CD4-positive, alpha-beta T cell treated with Interleukin-15 for 4 hours (primary cell): ENCODE measurements at regions not wholly inside any gene's neighbourhood (a gene's known extent, or its start where the extent isn't known, plus 50 kb on each side); places are given as distances from the start of the nearest gene placed in this dataset.
"Not testable (repeated sequence)": the region's sequence is repeated elsewhere in the genome, so short reads cannot be mapped to it uniquely, and the experiment has no call there.

Experiments used
- DNase-seq: peaks from one replicate; pipeline ENCODE4 v3.0.0-alpha.2; 2020; ENCODE audit warnings: low spot score

DNA sequence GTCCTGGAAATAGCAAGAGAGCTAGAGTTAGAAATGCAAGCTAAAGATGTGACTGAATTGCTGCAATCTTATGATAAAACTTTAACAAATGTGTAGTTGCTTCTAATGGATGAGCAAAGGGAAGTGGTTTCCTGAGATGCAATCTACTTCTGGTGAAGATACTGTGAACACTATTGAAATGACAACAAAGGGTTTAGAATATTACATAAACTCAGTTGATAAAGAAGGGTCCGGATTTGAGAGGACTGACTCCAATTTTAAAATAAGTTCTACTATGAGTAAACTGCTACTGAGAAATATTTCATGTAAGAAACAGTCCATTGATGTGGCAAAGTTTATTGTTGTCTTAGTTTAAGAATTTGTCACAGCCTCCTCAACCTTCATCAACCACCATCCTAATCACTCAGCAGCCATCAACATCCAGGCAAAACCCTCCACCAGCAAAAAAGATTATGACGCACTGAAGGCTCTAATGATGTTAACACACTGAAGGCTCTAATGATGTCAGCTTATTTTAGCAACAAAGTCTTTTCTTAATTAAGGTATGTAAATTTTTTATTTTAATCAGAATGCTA, 376.2 kb downstream of the CDH10 start:
- no peak for DNase-seq

DNA sequence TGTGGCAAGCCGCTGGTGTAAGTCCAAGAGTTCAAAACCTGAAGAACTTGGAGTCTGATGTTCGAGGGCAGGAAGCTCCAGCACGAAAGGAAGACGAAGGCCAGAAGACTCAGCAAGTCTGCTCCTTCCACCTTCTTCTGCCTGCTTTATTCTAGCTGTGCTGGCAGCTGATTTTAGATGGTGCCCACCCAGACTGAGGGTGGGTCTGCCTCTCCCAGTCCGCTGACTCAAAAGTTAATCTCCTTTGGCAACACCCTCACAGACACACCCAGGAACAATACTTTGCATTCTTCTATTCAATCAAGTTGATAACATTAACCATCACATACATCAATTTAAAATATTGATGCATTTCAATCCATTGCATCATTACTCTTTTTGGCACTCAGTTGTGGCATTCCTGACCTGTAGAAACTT, 373.1 kb downstream of the CDH10 start:
- DNase-seq, result not testable (repeated sequence)

DNA sequence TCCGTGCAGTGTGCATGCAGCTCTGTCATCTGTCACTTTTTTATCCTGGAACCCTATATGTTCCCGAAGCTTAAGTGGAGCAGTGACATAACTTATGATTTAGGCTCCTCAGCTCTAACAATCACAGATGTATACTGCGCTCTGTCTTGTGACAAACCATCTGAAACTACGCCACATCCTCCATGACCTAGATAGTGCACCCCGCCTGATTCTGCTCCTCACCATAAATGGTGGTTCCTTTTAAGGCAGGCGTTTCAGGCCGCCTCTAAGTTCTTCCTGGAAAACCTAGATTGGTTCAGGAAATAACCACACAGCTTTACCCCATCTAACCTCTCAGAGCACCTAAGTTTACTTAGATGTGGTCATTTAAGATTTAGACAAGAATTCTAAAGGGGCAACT, 372.0 kb downstream of the CDH10 start:
- DNase-seq, result peak; percentile 6

DNA sequence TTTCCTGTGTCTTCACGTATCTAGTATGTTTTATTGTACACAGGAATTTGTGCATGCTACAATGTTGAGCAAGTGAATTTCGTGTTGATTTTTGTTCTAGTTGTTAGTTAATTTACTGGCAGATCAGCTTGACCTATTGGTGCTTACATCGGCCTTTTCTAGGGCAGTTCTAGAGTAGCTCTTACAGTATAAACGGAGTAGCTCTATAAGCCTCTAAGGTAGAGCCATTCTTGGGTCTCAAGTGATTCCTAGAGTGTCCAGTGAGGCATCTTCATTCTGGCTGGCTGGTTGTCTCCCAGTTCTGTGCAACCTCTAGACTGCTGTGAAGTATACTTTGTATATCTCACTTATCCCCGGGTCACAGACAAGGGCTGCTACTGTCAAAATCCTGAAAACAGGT, 364.6 kb downstream of the CDH10 start:
- DNase-seq, result no peak

DNA sequence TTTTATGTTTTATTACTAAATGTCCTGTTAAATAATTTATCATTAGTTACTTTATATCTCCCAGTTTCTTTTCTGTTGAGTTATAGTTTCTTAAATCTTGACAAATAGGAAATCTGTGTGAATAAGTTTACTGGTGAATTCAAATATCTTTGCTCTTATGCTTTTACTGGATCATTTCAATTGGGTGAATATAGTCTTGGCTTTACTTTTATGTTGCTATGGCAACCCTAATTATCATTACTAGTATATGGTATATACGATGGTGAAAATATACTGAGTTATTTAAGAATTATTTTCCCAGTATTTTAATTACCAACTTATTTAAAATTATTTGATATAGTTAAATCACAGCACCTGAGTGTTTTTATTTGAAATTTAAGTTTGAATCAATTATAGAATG, 363.0 kb downstream of the CDH10 start:
- DNase-seq, result no peak

DNA sequence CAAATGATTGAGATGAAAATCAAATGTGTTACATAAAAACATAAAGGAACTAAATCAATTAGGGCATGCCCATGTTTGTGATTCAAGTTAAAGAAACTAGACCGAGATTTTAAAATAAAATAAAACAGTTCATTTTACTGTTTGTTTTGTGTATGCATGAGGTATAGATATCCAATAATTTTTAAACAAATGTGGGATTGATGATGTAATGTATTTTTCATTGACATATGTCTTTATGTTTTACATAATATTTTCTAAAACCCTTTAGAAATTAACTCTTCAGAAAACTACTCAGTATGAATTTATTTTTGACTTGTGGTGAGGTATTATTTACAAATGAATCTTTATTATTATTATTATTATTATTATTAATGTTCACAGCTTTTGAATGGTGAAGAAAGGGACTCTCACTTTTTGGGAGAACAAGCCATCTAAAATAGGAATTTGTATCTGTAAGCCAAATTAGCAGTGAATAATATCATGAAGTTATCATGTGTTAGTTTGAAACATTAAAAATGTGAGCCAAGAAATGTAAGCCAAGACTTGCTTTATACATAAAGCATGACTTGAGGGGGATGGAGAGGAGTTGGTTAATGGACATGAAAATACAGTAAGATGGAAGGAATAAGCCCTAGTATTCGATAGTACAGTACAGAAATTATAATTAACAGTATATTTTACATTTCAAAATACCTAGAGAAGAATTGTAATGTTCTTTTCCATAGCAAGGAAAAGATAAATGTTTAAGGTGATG, 355.0 kb downstream of the CDH10 start:
- no peak for DNase-seq

DNA sequence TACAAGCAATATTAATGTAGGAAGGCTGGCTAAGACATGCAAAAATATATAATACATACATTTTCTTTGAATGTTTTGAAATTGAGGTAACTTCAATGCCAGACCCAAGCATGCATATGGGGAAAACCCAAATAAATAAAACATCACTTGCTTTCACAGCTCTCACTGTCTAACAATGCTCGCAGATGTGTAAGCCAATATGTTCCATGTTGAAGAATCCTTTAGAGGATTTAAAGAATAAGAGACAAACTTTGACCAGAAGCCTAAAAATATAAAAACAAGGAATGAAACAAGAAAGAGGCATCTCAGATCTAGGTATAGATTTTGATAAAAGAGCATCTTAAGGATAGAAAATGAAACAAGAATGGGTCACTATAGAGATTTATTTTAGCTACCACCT, 354.2 kb downstream of the CDH10 start:
- DNase-seq, result no peak

DNA sequence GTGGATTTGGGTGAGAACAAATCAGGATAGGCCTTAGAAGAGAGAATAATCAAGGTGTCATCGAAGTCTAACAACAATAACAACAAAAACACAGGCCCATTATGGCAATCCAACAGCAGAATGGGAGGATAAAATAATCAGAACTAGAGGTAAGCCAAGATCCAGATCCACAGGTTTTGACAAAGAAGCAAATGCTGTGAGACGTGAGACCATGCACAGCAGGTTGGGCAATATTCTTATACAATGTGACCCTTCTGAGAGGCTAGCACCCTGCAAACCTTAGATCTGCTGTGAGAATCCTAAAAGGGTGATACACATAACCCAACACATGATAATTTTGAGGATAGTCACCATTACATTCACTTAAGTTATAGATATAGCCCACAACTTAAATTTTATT, 352.9 kb downstream of the CDH10 start:
- no peak for DNase-seq

DNA sequence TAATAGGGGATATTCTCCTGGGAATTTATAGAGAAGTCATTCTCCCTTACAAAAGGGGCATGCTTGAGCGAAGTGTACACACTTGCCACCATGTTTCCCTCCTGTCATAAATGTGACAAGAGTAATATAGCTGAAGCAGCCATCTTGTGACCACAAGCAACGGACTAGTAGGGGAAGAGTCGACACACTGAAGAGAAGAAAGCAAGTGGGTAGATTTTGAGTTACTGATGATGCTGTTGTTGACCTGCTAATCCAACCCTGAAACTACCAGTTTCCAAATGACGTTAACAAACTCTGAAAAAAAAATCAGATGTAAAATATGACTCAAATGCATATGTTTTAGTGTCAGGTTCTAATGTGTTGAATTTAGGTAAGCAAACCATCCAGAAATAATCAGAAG, 350.4 kb downstream of the CDH10 start:
- no peak for DNase-seq

DNA sequence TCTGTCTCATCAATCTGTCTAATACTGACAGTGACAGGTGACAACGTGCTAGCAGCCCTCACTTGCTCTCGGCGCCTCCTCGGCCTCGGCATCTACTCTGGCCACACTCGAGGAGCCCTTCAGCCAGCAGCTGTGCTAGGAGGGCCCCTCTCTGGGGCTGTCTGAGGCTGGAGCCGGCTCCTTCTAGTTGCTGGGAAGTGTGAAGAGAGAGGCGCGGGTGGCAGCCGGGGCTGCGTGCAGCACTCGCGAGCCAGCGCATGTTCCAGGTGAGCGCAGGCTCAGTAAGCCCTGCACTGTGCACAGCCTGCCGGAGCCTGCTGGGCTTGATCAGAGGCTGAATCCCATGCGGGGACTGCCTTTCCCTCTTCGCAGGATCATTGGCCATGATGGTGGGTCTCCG, 330.7 kb downstream of the CDH10 start:
- DNase-seq, result no peak

DNA sequence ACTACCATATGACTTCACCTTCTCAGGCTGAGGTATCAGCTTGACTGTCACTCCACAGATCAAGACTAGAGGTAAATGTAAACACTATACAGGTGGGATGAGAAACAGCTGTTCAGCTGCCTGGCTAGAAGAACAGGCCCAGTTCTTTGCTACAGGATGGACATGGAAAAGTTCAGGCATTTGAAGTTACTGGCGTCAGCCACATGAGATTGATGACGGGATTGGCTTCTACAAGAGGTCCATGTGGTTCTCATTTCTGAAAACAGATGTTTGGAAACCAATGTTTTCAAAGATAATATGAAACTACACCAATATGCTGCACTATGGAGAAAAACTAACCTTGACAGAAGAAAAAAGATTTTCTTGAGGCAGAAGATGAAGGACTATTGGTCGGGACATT, 324.1 kb downstream of the CDH10 start:
- no peak for DNase-seq

DNA sequence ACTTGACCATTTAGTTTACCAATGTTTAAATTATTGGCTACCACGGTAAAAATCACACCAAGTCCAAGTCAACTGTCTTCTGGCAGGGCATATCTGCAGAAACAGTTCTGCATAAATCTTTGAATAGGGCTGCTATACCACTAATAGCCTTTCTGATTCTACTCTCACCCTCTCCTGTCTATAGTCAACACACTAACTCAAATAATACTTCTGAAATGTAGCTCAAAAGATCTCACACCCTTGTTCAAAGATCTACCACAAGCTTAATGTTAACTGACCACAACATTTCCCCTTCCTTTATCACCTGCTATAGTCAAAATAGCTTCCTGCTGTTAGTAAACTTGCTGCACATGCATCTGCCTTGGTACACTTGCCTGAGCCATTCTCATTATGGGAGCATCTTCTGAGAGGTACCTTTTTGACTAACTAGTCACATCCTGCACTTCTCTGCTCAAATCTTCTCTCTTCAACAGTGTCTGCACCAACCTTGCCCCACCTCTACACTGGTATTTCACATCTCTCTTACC, 319.4 kb downstream of the CDH10 start:
- no peak for DNase-seq

DNA sequence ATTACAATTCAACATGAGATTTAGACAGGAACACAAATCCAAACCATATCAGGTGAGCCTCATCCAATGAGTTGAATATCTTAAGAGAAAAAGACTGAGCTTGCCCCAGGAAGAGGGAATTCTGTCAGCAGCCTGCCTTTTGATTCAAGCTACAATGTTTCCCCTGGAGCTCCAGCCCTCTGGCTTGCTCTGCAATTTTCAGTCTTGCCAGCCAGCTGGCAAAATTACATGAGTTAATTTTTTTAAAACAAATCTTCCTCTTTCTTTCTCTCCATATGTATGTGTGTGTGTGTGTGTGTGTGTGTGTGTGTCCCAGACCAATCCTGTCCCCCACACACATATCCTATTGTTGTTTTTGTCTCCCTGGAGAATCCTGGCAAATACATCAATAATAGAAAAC, 313.2 kb downstream of the CDH10 start:
- DNase-seq, result no peak

DNA sequence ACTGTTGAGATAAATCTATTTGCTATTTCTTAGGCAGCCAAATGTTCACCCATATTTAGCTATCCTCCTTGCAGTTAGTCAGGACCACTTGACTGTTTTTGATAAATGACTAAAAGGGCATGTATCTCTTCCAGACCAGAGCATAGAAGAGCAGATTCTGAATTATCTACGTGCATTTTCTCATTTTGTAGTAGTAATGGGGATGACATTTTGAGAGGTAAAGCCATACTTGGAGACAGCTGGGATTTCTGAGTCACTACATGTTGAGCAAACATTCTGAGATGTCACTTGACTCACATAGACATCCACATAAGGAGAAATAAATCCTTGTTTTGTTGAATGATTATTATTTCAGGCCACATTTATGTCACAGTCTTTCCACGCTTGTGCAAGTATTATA, 297.6 kb downstream of the CDH10 start:
- no peak for DNase-seq

DNA sequence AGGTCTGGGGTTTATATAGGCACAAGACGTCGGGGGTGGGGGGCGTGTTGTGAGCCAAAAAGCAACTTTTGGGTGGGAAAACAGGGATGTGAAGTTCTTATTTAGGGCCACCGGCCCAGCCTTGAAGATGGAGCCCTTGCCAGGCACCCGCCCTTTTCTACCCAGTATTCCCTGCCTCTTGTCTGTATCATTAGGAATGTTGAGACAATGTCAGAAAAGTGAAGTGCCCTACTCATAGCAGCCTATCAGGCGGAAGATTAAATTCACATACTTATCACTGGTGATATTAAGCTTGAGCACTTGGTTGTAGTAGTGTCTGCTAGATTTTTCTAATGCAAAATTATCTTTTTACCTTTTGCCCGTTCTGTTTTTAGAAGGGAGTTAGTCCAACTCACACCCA, 293.5 kb downstream of the CDH10 start:
- DNase-seq, result no peak

DNA sequence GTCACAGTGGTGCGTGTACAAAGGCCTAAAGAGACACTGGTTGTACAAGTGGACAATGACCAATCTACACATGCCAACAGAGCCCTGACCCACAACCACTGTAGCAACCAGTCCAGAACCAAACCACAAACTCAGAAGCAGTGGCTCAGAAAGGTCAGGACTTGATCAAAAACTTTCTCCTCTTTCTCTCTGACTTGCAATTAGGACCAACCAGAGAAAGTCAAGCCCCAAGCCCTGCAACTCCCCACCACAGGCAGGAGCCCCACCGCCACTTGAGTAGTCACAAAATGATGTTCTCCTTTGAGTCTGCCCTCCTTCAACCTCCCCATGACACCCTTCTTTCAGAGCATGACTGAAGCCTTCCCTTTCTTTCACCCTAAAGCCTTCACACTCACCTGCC, 291.8 kb downstream of the CDH10 start:
- DNase-seq, result no peak

DNA sequence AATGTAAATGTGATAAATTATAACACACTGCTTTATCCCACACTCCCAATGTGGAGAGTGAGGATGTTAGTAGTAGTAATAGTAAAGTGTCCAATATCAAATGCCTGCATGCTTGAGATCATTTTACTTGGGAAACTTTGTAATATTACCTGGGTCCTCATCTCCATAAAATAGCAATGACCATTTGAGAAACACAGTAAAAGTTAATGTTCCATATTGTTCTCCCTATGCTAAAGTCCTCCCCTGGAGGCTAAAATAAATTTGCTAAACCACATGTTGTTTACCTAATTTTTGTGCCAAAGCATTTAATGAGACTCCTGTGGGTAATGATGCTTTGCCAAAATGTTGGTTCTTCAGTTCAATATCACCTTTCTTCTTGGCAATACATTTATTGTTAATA, 291.2 kb downstream of the CDH10 start:
- DNase-seq, result no peak

DNA sequence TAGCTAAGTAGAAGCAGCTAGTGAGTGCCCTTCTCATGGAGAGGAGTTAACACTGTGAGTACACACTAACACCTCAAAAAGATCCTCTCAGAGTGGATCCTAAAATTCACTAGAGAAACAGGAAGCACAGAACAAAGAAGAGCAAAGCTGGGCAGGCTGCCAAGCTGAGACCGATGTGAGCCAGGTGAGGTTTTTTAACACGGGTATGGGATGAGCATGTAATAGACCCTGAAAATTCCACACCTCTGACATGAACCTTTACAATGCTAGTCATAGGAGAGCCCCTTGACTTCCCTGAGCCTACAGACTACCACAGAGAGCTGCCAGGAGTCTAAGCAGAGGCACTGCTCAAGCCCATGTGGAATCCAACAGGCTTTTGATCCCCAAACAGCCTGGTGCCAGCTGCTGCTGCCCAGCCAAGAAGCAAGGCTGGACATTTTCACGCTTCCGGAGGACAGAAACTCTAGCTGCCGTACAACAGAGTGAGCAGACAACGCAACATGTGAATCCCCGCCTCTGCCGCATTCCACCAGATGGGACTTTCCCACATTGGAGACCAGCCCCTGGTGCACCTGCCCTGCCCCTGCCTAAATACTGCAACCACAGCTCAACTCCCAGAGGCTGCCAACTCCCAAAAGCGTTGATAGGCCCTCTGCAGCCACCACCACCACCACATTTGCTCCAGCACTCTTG, 280.8 kb downstream of the CDH10 start:
- DNase-seq, result no peak

DNA sequence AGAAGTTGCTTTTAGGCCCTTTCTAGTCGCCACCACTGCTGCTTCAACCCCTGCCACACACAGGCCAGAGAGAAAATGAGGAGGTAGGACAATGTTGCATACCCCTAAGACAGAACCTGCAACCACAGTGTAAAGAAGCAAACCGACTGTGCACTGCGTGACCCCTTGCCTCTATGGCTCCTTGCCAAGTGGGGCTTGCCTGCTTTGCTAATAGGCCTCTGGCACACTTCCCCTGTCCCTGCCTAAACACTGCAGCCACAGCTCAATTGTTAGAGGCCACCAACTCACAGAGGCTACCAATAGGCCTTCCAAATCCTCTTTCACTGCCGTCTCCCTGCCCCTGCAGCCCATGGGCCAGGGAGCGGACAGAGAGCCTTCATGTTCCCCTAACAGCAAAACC, 280.1 kb downstream of the CDH10 start:
- no peak for DNase-seq

DNA sequence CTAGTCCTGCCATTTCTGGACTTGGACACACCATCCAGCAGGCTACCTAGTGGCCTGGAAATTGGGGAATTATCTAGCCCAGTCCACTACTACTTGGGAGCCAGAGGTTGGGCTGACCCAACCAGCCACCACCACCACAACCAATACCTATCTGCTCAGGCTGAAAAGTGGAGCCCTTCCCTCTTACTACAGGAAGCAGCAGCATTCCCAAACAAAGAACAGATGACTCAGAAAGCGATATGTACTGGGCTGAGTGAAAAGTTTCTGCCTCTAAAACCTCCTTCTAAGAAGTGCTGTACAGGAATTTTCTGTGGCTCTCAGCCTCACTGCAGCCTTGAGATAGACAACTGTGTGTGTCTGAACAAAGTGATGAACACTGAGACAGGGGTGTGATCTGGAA, 279.4 kb downstream of the CDH10 start:
- DNase-seq, result no peak

DNA sequence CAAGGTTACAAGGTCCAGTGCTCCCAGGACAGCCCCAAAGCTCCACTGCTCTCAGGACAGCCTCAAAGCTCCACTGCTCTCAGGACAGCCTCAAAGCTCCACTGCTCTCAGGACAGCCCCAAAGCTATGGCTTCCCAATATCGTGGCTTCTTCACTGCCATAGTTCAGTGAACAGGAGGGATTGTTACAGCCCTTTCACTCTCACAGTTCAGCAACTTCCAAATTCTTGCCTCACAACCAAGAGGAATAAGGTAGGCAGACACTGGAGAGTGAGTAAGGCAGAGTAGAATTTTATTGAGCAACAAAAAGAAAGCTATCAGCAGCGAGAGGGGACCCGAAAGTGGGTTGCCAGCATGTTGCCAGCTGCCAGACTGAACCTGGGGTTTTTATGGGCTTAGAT, 277.6 kb downstream of the CDH10 start:
- no peak for DNase-seq

DNA sequence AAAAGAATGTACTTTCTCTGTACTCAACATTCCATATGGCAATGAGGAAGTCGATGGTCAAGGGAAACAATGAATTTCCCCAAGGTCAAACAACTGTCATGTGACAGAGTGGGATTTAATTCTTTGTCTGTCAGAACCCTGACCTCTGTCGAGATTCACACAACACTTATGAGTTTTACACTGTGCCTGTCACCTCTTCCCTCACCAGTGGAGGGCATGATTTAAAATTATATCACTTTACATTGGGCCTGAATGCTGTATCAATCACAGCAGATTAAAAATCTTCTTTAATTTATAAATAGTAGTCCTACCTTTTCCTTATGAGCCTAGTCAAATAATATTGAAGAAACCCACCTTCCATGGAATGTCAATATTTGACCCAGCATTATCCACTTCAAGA, 276.7 kb downstream of the CDH10 start:
- DNase-seq, result no peak

DNA sequence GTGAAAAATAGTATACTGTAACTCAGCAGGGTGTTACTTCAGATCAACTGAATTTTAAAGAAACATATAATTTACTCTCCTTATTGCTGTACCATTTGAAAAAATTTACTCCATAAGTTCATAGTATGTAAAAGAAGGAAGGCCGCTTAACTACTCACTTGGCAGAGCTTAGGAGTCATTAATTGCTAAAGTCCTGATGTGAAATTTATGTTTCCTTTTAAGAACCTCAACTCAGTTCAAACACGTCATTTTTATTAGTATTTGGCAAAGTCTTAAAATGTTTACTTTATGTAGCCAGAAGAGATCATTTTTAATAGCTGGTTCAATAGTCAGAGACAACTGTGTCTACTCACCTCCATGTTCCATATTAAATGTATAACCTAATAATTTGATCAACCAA, 268.6 kb downstream of the CDH10 start:
- DNase-seq, result no peak
